ENCODE measurements at regions not wholly inside any gene's neighbourhood (a gene's known extent, or its start where the extent isn't known, plus 50 kb on each side); places are given as distances from the start of the nearest gene placed in this dataset.
"Not testable (repeated sequence)": the region's sequence is repeated elsewhere in the genome, so short reads cannot be mapped to it uniquely, and the experiment has no call there.

DNA sequence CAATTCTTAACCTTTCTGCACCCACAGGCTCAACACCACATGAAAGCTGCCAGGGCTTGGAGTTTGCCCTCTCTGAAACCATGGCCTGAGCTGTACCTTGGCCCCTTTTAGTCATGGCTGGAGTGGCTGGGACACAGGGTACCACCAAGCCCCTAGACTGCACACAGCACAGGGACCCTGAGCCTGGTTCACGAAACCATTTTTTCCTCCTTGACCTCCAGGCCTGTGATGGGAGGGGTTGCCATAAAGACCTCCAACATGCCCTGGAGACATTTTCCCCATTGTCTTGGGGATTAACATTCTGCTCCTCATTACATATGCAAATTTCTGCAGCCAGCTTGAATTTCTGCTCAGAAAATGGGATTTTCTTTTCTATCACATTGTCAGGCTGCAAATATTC is 113.4 kb downstream of the XPNPEP1 start:
- H3K4me1 ChIP-seq (ENCODE audit: control insufficient read depth, insufficient read depth, low read length); H3K27me3 ChIP-seq (ENCODE audit: control insufficient read depth, insufficient read depth, low read length); H3K27ac ChIP-seq (ENCODE audit: low read length); POLR2A ChIA-PET; ATAC-seq; H3K36me3 ChIP-seq (ENCODE audit: control insufficient read depth, insufficient read depth, low read length); BruUV-seq (replicated peaks); H3K9me3 ChIP-seq (ENCODE audit: control insufficient read depth, insufficient read depth, low read depth, low read length); in situ Hi-C loops (cut with HindIII; ENCODE audit: low pct_unique_long_range_greater_than_20kb, low sequenced_read_pairs); intact Hi-C loops (cut with micrococcal nuclease; ENCODE audit: unreplicated experiment); DNase-seq (ENCODE audit: low read depth, low spot score); H3K4me3 ChIP-seq (ENCODE audit: low read depth in 2 of 2, low read length in 2 of 2); CTCF ChIA-PET: not testable (repeated sequence)

DNA sequence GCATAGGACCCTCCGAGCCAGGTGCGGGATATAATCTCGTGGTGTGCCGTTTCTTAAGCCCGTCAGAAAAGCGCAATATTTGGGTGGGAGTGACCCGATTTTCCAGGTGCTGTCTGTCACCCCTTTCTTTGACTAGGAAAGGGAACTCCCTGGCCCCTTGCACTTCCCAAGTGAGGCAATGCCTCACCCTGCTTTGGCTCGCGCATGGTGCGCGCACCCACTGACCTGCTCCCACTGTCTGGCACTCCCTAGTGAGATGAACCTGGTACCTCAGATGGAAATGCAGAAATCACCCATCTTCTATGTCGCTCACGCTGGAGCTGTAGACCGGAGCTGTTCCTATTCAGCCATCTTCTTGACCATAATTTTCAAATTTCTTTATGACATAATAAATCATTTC is 122.1 kb downstream of the XPNPEP1 start:
- H3K4me1 ChIP-seq (ENCODE audit: control insufficient read depth, insufficient read depth, low read length); POLR2A ChIA-PET; DNase-seq (ENCODE audit: low read depth, low spot score); CTCF ChIA-PET; H3K9me3 ChIP-seq (ENCODE audit: control insufficient read depth, insufficient read depth, low read depth, low read length); BruUV-seq (replicated peaks); intact Hi-C loops (cut with micrococcal nuclease; ENCODE audit: unreplicated experiment); H3K27ac ChIP-seq (ENCODE audit: low read length); ATAC-seq; in situ Hi-C loops (cut with HindIII; ENCODE audit: low pct_unique_long_range_greater_than_20kb, low sequenced_read_pairs); H3K36me3 ChIP-seq (ENCODE audit: control insufficient read depth, insufficient read depth, low read length); H3K4me3 ChIP-seq (ENCODE audit: low read depth in 2 of 2, low read length in 2 of 2); H3K27me3 ChIP-seq (ENCODE audit: control insufficient read depth, insufficient read depth, low read length): not testable (repeated sequence)

DNA sequence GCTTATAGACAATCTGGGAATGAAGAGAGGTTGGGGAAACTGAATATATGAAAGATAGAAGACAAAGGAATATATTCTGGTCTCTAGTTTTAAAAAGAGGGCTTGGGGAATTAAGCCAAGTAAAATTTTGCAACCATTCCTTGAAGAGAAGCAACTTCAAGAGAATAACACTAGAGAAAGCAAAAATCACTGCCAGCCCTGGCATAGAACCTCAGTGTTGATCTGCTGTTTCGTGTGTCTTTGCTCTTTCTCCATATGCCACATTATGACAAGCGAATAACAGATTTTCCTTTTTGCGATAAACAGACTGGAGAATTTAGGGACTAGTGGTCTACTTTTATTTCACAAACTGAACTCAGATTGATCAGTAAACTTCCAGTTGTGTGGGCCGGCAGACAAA is 132.7 kb downstream of the XPNPEP1 start:
- TF ChIP-seq, protein P1, sequence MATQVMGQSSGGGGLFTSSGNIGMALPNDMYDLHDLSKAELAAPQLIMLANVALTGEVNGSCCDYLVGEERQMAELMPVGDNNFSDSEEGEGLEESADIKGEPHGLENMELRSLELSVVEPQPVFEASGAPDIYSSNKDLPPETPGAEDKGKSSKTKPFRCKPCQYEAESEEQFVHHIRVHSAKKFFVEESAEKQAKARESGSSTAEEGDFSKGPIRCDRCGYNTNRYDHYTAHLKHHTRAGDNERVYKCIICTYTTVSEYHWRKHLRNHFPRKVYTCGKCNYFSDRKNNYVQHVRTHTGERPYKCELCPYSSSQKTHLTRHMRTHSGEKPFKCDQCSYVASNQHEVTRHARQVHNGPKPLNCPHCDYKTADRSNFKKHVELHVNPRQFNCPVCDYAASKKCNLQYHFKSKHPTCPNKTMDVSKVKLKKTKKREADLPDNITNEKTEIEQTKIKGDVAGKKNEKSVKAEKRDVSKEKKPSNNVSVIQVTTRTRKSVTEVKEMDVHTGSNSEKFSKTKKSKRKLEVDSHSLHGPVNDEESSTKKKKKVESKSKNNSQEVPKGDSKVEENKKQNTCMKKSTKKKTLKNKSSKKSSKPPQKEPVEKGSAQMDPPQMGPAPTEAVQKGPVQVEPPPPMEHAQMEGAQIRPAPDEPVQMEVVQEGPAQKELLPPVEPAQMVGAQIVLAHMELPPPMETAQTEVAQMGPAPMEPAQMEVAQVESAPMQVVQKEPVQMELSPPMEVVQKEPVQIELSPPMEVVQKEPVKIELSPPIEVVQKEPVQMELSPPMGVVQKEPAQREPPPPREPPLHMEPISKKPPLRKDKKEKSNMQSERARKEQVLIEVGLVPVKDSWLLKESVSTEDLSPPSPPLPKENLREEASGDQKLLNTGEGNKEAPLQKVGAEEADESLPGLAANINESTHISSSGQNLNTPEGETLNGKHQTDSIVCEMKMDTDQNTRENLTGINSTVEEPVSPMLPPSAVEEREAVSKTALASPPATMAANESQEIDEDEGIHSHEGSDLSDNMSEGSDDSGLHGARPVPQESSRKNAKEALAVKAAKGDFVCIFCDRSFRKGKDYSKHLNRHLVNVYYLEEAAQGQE (IDR thresholded peaks at IDR 0.05; ENCODE audit: insufficient read depth in 1 of 2, low read depth in 2 of 2, low read length in 1 of 2) = no peak
- TF ChIP-seq, protein P2, sequence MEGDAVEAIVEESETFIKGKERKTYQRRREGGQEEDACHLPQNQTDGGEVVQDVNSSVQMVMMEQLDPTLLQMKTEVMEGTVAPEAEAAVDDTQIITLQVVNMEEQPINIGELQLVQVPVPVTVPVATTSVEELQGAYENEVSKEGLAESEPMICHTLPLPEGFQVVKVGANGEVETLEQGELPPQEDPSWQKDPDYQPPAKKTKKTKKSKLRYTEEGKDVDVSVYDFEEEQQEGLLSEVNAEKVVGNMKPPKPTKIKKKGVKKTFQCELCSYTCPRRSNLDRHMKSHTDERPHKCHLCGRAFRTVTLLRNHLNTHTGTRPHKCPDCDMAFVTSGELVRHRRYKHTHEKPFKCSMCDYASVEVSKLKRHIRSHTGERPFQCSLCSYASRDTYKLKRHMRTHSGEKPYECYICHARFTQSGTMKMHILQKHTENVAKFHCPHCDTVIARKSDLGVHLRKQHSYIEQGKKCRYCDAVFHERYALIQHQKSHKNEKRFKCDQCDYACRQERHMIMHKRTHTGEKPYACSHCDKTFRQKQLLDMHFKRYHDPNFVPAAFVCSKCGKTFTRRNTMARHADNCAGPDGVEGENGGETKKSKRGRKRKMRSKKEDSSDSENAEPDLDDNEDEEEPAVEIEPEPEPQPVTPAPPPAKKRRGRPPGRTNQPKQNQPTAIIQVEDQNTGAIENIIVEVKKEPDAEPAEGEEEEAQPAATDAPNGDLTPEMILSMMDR (IDR thresholded peaks at IDR 0.05) = no peak
- TF ChIP-seq SIN3A (IDR thresholded peaks at IDR 0.05; ENCODE audit: borderline replicate concordance, insufficient read depth, low read depth, low read length) (no peak), POLR2AphosphoS5 (IDR thresholded peaks at IDR 0.05; ENCODE audit: low read depth, low read length) (no peak), TCF7L2 (IDR thresholded peaks at IDR 0.05; ENCODE audit: low read depth, low read length) (no peak)
- H3K4me3 ChIP-seq (ENCODE audit: low read depth in 2 of 2, low read length in 2 of 2) = no peak overlapping the region
- no peaks in the 10 kb centered on the region for H3K9me3 ChIP-seq (ENCODE audit: control insufficient read depth, insufficient read depth, low read depth, low read length)
- intact Hi-C loops (cut with micrococcal nuclease; ENCODE audit: unreplicated experiment) (no loop called here), in situ Hi-C loops (cut with HindIII; ENCODE audit: low pct_unique_long_range_greater_than_20kb, low sequenced_read_pairs) (no loop called here)
- ATAC-seq (no peak), DNase-seq (ENCODE audit: low read depth, low spot score) (no peak)
- H3K27ac ChIP-seq (ENCODE audit: low read length) = no peak overlapping the region
- BruUV-seq (replicated peaks) = no TSS peak
- POLR2A ChIA-PET = no interaction called here
- H3K4me1 ChIP-seq (ENCODE audit: control insufficient read depth, insufficient read depth, low read length) = no peaks in the 10 kb centered on the region
- H3K27me3 ChIP-seq (ENCODE audit: control insufficient read depth, insufficient read depth, low read length) = no peaks in the 10 kb centered on the region
- CTCF ChIA-PET = no interaction called here
- no peaks in the 10 kb centered on the region for H3K36me3 ChIP-seq (ENCODE audit: control insufficient read depth, insufficient read depth, low read length)

Data from Panc1 (cell line).